ENCODE measurements at regions not wholly inside any gene's neighbourhood (a gene's known extent, or its start where the extent isn't known, plus 50 kb on each side); places are given as distances from the start of the nearest gene placed in this dataset.

- no peak for DNase-seq (ENCODE audit: extremely low read depth, insufficient read length)
Observed at GRCh38 chr11:16494918-16495691, 138.8 kb upstream of the SOX6 start.

DNA sequence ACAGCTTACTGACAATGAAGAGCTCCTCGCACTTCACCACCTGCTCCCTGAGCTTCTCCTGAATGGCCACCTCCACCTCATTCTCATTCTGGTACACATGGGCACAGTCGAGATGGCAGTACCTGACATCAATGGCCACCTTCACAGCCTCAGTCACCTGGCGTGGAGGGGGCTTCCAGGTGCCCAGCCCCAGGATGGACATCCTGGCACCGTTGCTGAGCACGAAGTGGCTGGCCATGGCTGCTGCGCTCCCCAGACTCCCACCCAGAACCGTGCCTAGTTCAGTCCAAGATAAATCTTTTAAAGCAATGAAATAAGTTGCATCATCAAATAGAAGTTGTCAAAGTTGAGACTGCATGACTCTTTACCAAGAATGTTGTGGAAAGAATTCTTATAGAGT lies 128.1 kb upstream of the SOX6 start:
- DNase-seq (ENCODE audit: extremely low read depth, insufficient read length): no peak
- TF ChIP-seq, protein P1, sequence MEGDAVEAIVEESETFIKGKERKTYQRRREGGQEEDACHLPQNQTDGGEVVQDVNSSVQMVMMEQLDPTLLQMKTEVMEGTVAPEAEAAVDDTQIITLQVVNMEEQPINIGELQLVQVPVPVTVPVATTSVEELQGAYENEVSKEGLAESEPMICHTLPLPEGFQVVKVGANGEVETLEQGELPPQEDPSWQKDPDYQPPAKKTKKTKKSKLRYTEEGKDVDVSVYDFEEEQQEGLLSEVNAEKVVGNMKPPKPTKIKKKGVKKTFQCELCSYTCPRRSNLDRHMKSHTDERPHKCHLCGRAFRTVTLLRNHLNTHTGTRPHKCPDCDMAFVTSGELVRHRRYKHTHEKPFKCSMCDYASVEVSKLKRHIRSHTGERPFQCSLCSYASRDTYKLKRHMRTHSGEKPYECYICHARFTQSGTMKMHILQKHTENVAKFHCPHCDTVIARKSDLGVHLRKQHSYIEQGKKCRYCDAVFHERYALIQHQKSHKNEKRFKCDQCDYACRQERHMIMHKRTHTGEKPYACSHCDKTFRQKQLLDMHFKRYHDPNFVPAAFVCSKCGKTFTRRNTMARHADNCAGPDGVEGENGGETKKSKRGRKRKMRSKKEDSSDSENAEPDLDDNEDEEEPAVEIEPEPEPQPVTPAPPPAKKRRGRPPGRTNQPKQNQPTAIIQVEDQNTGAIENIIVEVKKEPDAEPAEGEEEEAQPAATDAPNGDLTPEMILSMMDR (IDR thresholded peaks at IDR 0.05; ENCODE audit: insufficient read depth, low read length, poor library complexity, severe bottlenecking): no peak
- no peaks in the 10 kb centered on the region for H3K27me3 ChIP-seq (replicated peaks; ENCODE audit: control insufficient read depth, insufficient read depth, low read length)
- H3K36me3 ChIP-seq (ENCODE audit: control insufficient read depth, insufficient read depth, low read length): no peaks in the 10 kb centered on the region
- no peak overlapping the region for H3K4me3 ChIP-seq (replicated peaks; ENCODE audit: low read depth, low read length)

More at GRCh38 chr11:16494918-16495691, 138.8 kb upstream of the SOX6 start:
- Histone ChIP-seq H3K27me3 (replicated peaks; ENCODE audit: control insufficient read depth, insufficient read depth, low read length) (no peaks in the 10 kb centered on the region), H3K36me3 (ENCODE audit: control insufficient read depth, insufficient read depth, low read length) (no peaks in the 10 kb centered on the region), H3K4me3 (replicated peaks; ENCODE audit: low read depth, low read length) (no peak overlapping the region)
- TF ChIP-seq, protein P1 (IDR thresholded peaks at IDR 0.05; ENCODE audit: insufficient read depth, low read length, poor library complexity, severe bottlenecking): no peak

- TF ChIP-seq, protein P1 (IDR thresholded peaks at IDR 0.05; ENCODE audit: insufficient read depth, low read length, poor library complexity, severe bottlenecking): no peak
- Histone ChIP-seq H3K4me3 (replicated peaks; ENCODE audit: low read depth, low read length) (no peak overlapping the region), H3K36me3 (ENCODE audit: control insufficient read depth, insufficient read depth, low read length) (no peaks in the 10 kb centered on the region), H3K27me3 (replicated peaks; ENCODE audit: control insufficient read depth, insufficient read depth, low read length) (no peaks in the 10 kb centered on the region)
- no peak for DNase-seq (ENCODE audit: extremely low read depth, insufficient read length)
Observed at GRCh38 chr11:16474659-16475058, 118.3 kb upstream of the SOX6 start.

DNA sequence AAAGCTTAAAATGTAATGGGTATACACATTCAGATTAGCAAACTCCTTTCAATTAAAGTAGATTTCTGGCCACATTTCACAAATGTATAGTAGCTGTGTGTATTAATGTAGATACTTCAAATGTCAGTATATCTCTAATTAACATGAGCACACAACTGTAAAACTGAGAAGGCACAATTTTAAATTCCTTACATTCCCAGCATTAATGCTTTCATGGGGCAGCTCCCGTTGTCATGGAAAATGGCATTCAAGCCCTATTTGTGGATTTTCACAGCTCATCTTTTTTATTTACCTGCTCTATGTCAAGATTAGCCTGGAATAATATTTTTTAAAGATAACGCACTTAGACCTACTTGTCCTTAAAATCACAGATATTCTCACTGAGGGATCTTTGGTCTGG lies 113.6 kb upstream of the SOX6 start:
- TF ChIP-seq, protein P1 (IDR thresholded peaks at IDR 0.05; ENCODE audit: insufficient read depth, low read length, poor library complexity, severe bottlenecking): no peak
- no peak for DNase-seq (ENCODE audit: extremely low read depth, insufficient read length)
- Histone ChIP-seq H3K4me3 (replicated peaks; ENCODE audit: low read depth, low read length) (no peak overlapping the region), H3K27me3 (replicated peaks; ENCODE audit: control insufficient read depth, insufficient read depth, low read length) (no peaks in the 10 kb centered on the region), H3K36me3 (ENCODE audit: control insufficient read depth, insufficient read depth, low read length) (no peaks in the 10 kb centered on the region)

- TF ChIP-seq, protein P1 (IDR thresholded peaks at IDR 0.05; ENCODE audit: insufficient read depth, low read length, poor library complexity, severe bottlenecking): no peak
- DNase-seq (ENCODE audit: extremely low read depth, insufficient read length): no peak
- no peaks in the 10 kb centered on the region for H3K36me3 ChIP-seq (ENCODE audit: control insufficient read depth, insufficient read depth, low read length)
Observed at GRCh38 chr11:16468735-16469453, 112.5 kb upstream of the SOX6 start.

More at GRCh38 chr11:16468735-16469453, 112.5 kb upstream of the SOX6 start:
- Histone ChIP-seq H3K4me3 (replicated peaks; ENCODE audit: low read depth, low read length) (no peak overlapping the region), H3K27me3 (replicated peaks; ENCODE audit: control insufficient read depth, insufficient read depth, low read length) (no peaks in the 10 kb centered on the region)

Measured in GM06990 (cell line).